Parathyroid adenoma (tissue), 2 donors: ENCODE measurements at regions not wholly inside any gene's neighbourhood (a gene's known extent, or its start where the extent isn't known, plus 50 kb on each side); places are given as distances from the start of the nearest gene placed in this dataset.
"Not testable (repeated sequence)": the region's sequence is repeated elsewhere in the genome, so short reads cannot be mapped to it uniquely, and the experiment has no call there.

Source experiments
- H2AFZ ChIP-seq: fragments of 300-600 bp; sonication (generic); one replicate; pipeline ENCODE4 v1.7.0; 2017; ENCODE audit warnings: antibody characterized with exemption, mild to moderate bottlenecking
- H3K27ac ChIP-seq: fragments of 300-600 bp; sonication (generic); one replicate; pipeline ENCODE4 v1.7.0; 2017
- H3K27me3 ChIP-seq: fragments of 300-600 bp; sonication (generic); one replicate; pipeline ENCODE4 v1.7.0; 2017; ENCODE audit warnings: low read length; ENCODE audit not compliant: control insufficient read depth, insufficient read depth
- H3K36me3 ChIP-seq: fragments of 300-600 bp; sonication (generic); one replicate; pipeline ENCODE4 v1.7.0; 2017; ENCODE audit warnings: low read length; ENCODE audit not compliant: control insufficient read depth, insufficient read depth
- H3K4me1 ChIP-seq: fragments of 300-600 bp; sonication (generic); one replicate; pipeline ENCODE4 v1.7.0; 2017; ENCODE audit warnings: control low read depth
- H3K4me2 ChIP-seq: fragments of 300-600 bp; sonication (generic); one replicate; pipeline ENCODE4 v1.7.0; 2017; ENCODE audit warnings: low read length
- H3K4me3 ChIP-seq: fragments of 300-600 bp; sonication (generic); one replicate; pipeline ENCODE4 v1.7.0; 2017; ENCODE audit warnings: low read depth, low read length
- H3K79me2 ChIP-seq: fragments of 300-600 bp; sonication (generic); one replicate; pipeline ENCODE4 v1.7.0; 2017; ENCODE audit warnings: control low read depth
- H3K9ac ChIP-seq: fragments of 300-600 bp; sonication (generic); one replicate; pipeline ENCODE4 v1.7.0; 2017; ENCODE audit warnings: mild to moderate bottlenecking
- H3K9me3 ChIP-seq: fragments of 300-600 bp; sonication (generic); one replicate; pipeline ENCODE4 v1.7.0; 2017; ENCODE audit warnings: low read length; ENCODE audit not compliant: control insufficient read depth
- TF ChIP-seq, protein P1 (sequence below): fragments of 300-600 bp; sonication (generic); IDR thresholded peaks from one replicate; pipeline ENCODE4 v1.7.0; 2017; ENCODE audit warnings: antibody characterized with exemption, mild to moderate bottlenecking
- donor health status: primary hyperparathyroidism.

DNA sequence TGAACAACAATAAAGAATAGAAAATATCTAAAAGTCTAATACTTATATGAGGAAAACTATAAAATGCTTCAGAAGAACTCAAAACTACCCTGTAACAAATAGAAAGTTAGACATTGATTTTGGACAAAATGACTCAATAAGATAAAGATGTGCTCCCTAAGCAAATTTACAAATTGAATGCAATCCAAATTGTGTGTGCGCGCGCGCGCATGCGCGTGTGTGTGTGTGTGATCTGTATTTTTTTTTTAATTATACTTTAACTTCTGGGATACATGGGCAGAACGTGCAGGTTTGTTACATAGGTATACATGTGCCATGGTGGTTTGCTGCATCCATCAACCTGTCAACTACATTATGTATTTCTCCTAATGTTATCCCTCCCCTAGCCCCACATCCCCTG is 320.8 kb upstream of the INTU start:
- H3K36me3 ChIP-seq = no peaks in the 10 kb centered on the region
- H3K4me2 ChIP-seq = no peak overlapping the region
- no peaks in the 10 kb centered on the region for H3K27me3 ChIP-seq
- H3K4me3 ChIP-seq = no peak overlapping the region
- no peaks in the 10 kb centered on the region for H3K4me1 ChIP-seq
- no peak overlapping the region for H3K9ac ChIP-seq
- H3K9me3 ChIP-seq = no peaks in the 10 kb centered on the region
- H3K27ac ChIP-seq = no peak overlapping the region
- H3K79me2 ChIP-seq = no peaks in the 10 kb centered on the region
- TF ChIP-seq, protein P1, sequence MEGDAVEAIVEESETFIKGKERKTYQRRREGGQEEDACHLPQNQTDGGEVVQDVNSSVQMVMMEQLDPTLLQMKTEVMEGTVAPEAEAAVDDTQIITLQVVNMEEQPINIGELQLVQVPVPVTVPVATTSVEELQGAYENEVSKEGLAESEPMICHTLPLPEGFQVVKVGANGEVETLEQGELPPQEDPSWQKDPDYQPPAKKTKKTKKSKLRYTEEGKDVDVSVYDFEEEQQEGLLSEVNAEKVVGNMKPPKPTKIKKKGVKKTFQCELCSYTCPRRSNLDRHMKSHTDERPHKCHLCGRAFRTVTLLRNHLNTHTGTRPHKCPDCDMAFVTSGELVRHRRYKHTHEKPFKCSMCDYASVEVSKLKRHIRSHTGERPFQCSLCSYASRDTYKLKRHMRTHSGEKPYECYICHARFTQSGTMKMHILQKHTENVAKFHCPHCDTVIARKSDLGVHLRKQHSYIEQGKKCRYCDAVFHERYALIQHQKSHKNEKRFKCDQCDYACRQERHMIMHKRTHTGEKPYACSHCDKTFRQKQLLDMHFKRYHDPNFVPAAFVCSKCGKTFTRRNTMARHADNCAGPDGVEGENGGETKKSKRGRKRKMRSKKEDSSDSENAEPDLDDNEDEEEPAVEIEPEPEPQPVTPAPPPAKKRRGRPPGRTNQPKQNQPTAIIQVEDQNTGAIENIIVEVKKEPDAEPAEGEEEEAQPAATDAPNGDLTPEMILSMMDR = no peak
- no peak overlapping the region for H2AFZ ChIP-seq

DNA sequence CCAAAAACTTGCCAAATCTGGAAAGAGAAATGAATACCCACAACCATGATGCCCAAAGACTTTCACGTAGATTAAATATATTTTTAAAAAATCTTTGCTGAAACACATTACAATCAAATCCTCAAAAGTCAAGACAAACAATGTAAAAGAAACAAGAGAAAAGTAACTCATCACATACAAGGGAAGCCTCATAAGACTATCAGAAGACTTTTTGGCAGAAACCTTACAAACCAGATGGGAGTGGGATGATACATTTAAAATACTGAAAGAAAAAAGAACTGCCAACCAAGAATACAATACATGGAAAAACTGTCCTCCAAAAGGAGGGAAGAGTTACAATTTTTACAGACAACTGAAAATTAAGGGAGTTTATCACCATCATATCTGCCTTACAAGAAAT is 319.0 kb upstream of the INTU start:
- Histone ChIP-seq H3K9ac (no peak overlapping the region), H3K9me3 (no peaks in the 10 kb centered on the region), H3K4me3 (no peak overlapping the region), H3K79me2 (no peaks in the 10 kb centered on the region), H3K4me1 (no peaks in the 10 kb centered on the region), H2AFZ (no peak overlapping the region), H3K27me3 (no peaks in the 10 kb centered on the region), H3K27ac (no peak overlapping the region), H3K4me2 (no peak overlapping the region), H3K36me3 (no peaks in the 10 kb centered on the region)
- TF ChIP-seq, protein P1 = no peak

DNA sequence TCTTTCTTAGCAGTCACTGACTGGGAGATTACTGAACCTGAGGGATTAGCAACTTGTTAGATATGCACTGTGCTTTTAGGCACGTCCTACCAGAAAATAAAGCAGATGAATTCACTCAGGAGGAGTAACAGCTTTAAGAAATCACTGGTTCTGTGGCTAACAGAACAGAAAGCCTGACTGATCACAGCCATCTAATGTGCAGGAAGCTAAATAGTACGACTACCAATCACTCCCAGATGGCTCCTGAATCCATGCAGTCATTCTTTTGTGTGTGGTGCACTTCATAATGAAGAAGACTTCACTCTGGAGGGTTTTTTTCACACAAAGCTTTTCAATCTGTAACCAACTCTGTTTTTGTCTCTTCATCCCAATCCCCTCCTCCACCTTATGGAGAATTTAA is 305.3 kb upstream of the INTU start:
- TF ChIP-seq, protein P1 = no peak
- Histone ChIP-seq H3K9me3 (peaks cover 3% of the 10 kb centered on the region), H3K27me3 (no peaks in the 10 kb centered on the region), H3K79me2 (no peaks in the 10 kb centered on the region), H3K4me3 (no peak overlapping the region), H3K9ac (no peak overlapping the region), H3K4me1 (no peaks in the 10 kb centered on the region), H2AFZ (no peak overlapping the region), H3K27ac (no peak overlapping the region), H3K36me3 (no peaks in the 10 kb centered on the region), H3K4me2 (no peak overlapping the region)

GRCh38 chr4:127335073-127335620 is 297.6 kb upstream of the INTU start:
- Histone ChIP-seq H3K9me3 (no peaks in the 10 kb centered on the region), H3K79me2 (no peaks in the 10 kb centered on the region), H3K27ac (no peak overlapping the region), H3K4me2 (no peak overlapping the region), H3K27me3 (no peaks in the 10 kb centered on the region), H3K9ac (no peak overlapping the region), H3K4me1 (no peaks in the 10 kb centered on the region), H3K4me3 (no peak overlapping the region), H2AFZ (no peak overlapping the region), H3K36me3 (no peaks in the 10 kb centered on the region)
- TF ChIP-seq, protein P1 = no peak

- Histone ChIP-seq H3K9ac (no peak overlapping the region), H2AFZ (no peak overlapping the region), H3K9me3 (no peaks in the 10 kb centered on the region), H3K79me2 (no peaks in the 10 kb centered on the region), H3K4me1 (no peaks in the 10 kb centered on the region), H3K27me3 (no peaks in the 10 kb centered on the region), H3K36me3 (no peaks in the 10 kb centered on the region), H3K27ac (no peak overlapping the region), H3K4me2 (no peak overlapping the region), H3K4me3 (no peak overlapping the region)
- TF ChIP-seq, protein P1 = no peak
These were observed 297.0 kb upstream of the INTU start for GRCh38 chr4:127335732-127336131.

- H3K4me2 ChIP-seq, H3K79me2 ChIP-seq, H3K4me3 ChIP-seq, H3K36me3 ChIP-seq, H3K27me3 ChIP-seq, H3K27ac ChIP-seq, H2AFZ ChIP-seq, H3K9me3 ChIP-seq, H3K4me1 ChIP-seq, H3K9ac ChIP-seq: not testable (repeated sequence)
These were observed 289.6 kb upstream of the INTU start for GRCh38 chr4:127343123-127343522.
